BLaER1 treated with 17β-estradiol and CSF1 and Interleukin-3, amounts not matched to agents 10 nM and 100 nM (cell line): ENCODE measurements at regions not wholly inside any gene's neighbourhood (a gene's known extent, or its start where the extent isn't known, plus 50 kb on each side); places are given as distances from the start of the nearest gene placed in this dataset.

Experiments
- H3K27ac ChIP-seq, 11 experiments: shearing (Covaris generic); formaldehyde crosslinking; 2 replicates each; pipeline ENCODE4 v1.8.1; 2022
- H3K27me3 ChIP-seq, 11 experiments: shearing (Covaris generic); formaldehyde crosslinking; 2 replicates each; pipeline ENCODE4 v1.8.1; 2022
- H3K36me3 ChIP-seq, 11 experiments: shearing (Covaris generic); formaldehyde crosslinking; 2 replicates each; pipeline ENCODE4 v1.8.1; 2022
- H3K4me1 ChIP-seq, 10 experiments: shearing (Covaris generic); formaldehyde crosslinking; 2 replicates each; pipeline ENCODE4 v1.8.1; 2022
- H3K4me2 ChIP-seq, 11 experiments: shearing (Covaris generic); formaldehyde crosslinking; 2 replicates each; pipeline ENCODE4 v1.8.1; 2022
- H3K4me3 ChIP-seq, 10 experiments: shearing (Covaris generic); formaldehyde crosslinking; 2 replicates each; pipeline ENCODE4 v1.8.1; 2022
- H3K9ac ChIP-seq, 11 experiments: shearing (Covaris generic); formaldehyde crosslinking; 2 replicates each; pipeline ENCODE4 v1.8.1; 2022
- H3K9me3 ChIP-seq, 11 experiments: shearing (Covaris generic); formaldehyde crosslinking; replicated peaks in 1 of 11; 2 replicates each; pipeline ENCODE4 v1.8.1; 2022
- H4K20me1 ChIP-seq, 11 experiments: shearing (Covaris generic); formaldehyde crosslinking; 2 replicates each; pipeline ENCODE4 v1.8.1; 2022
- Cebpa-rat ChIP-seq, 11 experiments: shearing (Covaris generic); IDR thresholded peaks; 2 replicates each; pipeline ENCODE4 v1.8.1; 2022

DNA sequence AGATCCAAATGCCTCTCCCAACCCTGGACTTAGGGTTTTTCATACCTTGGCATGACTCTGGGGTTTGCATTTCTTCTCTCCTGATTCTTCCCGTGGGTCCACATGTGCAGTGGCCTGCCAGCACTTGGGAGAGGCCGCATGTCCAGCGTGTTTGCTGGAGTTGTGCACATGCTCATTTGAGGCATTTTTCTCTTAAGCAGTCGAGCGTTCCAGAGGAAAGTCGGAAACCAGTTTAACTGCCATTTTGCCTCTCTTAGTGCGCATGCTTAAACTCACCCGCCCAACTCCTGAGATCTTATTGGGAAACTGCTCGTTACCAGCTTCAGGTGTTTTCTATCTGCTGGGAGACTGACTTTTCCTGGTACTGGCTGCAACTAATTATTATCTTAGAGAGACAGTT lies 888.4 kb upstream of the PHF14 start:
- no peak overlapping the region for H3K4me3 ChIP-seq

GRCh38 chr7:10100572-10100971 lies 873.1 kb upstream of the PHF14 start:
- no peaks in the 10 kb centered on the region for H3K9me3 ChIP-seq
- no peak overlapping the region for H3K4me3 ChIP-seq
- no peaks in the 10 kb centered on the region for H3K4me1 ChIP-seq
- no peak overlapping the region for H3K9ac ChIP-seq
- no peaks in the 10 kb centered on the region for H3K36me3 ChIP-seq
- TF ChIP-seq Cebpa-rat (IDR thresholded peaks at IDR 0.05) = no peak
- no peaks in the 10 kb centered on the region for H3K27me3 ChIP-seq
- H4K20me1 ChIP-seq = no peaks in the 10 kb centered on the region
- no peak overlapping the region for H3K27ac ChIP-seq
- no peak overlapping the region for H3K4me2 ChIP-seq

More for the DNA sequence above, 888.4 kb upstream of the PHF14 start:
- no peaks in the 10 kb centered on the region for H4K20me1 ChIP-seq
- H3K36me3 ChIP-seq = no peaks in the 10 kb centered on the region
- H3K27me3 ChIP-seq = no peaks in the 10 kb centered on the region
- no peaks in the 10 kb centered on the region for H3K4me1 ChIP-seq
- no peak for TF ChIP-seq Cebpa-rat (IDR thresholded peaks at IDR 0.05)
- no peak overlapping the region for H3K9ac ChIP-seq
- H3K9me3 ChIP-seq = no peaks in the 10 kb centered on the region
- H3K27ac ChIP-seq = no peak overlapping the region
- no peak overlapping the region for H3K4me2 ChIP-seq

GRCh38 chr7:10101351-10101750 lies 872.3 kb upstream of the PHF14 start:
- H3K4me2 ChIP-seq = no peak overlapping the region

GRCh38 chr7:10104292-10104691 lies 869.4 kb upstream of the PHF14 start:
- Histone ChIP-seq H3K9ac (no peak overlapping the region), H3K4me2 (no peak overlapping the region), H3K9me3 (no peaks in the 10 kb centered on the region), H3K27ac (no peak overlapping the region), H3K4me1 (no peaks in the 10 kb centered on the region), H3K27me3 (no peaks in the 10 kb centered on the region), H3K36me3 (no peaks in the 10 kb centered on the region), H4K20me1 (no peaks in the 10 kb centered on the region), H3K4me3 (no peak overlapping the region)
- TF ChIP-seq Cebpa-rat (IDR thresholded peaks at IDR 0.05) = no peak

More at GRCh38 chr7:10101351-10101750, 872.3 kb upstream of the PHF14 start:
- TF ChIP-seq Cebpa-rat (IDR thresholded peaks at IDR 0.05) = no peak
- Histone ChIP-seq H3K4me1 (no peaks in the 10 kb centered on the region), H3K27ac (no peak overlapping the region), H3K9me3 (no peaks in the 10 kb centered on the region), H4K20me1 (no peaks in the 10 kb centered on the region), H3K4me3 (no peak overlapping the region), H3K9ac (no peak overlapping the region), H3K27me3 (no peaks in the 10 kb centered on the region), H3K36me3 (no peaks in the 10 kb centered on the region)

GRCh38 chr7:10106609-10107008 lies 867.1 kb upstream of the PHF14 start:
- no peak overlapping the region for H3K4me2 ChIP-seq
- no peak for TF ChIP-seq Cebpa-rat (IDR thresholded peaks at IDR 0.05)
- no peaks in the 10 kb centered on the region for H3K4me1 ChIP-seq
- no peaks in the 10 kb centered on the region for H3K27me3 ChIP-seq
- no peaks in the 10 kb centered on the region for H4K20me1 ChIP-seq
- H3K9me3 ChIP-seq = no peaks in the 10 kb centered on the region
- no peak overlapping the region for H3K9ac ChIP-seq
- no peak overlapping the region for H3K27ac ChIP-seq
- no peaks in the 10 kb centered on the region for H3K36me3 ChIP-seq
- H3K4me3 ChIP-seq = no peak overlapping the region

- no peak for TF ChIP-seq Cebpa-rat (IDR thresholded peaks at IDR 0.05)
- no peaks in the 10 kb centered on the region for H3K36me3 ChIP-seq
- H4K20me1 ChIP-seq = no peaks in the 10 kb centered on the region
- H3K4me3 ChIP-seq = no peak overlapping the region
- no peak overlapping the region for H3K9ac ChIP-seq
- no peaks in the 10 kb centered on the region for H3K27me3 ChIP-seq
- peaks cover 0 to 3% (median 0%) of the 10 kb centered on the region in 10 experiments; a peak in 1 of 20 replicates for H3K4me1 ChIP-seq
- no peak overlapping the region for H3K4me2 ChIP-seq
- no peak overlapping the region for H3K27ac ChIP-seq
- no peaks in the 10 kb centered on the region for H3K9me3 ChIP-seq
Measured at GRCh38 chr7:10116511-10116910, 857.2 kb upstream of the PHF14 start.

DNA sequence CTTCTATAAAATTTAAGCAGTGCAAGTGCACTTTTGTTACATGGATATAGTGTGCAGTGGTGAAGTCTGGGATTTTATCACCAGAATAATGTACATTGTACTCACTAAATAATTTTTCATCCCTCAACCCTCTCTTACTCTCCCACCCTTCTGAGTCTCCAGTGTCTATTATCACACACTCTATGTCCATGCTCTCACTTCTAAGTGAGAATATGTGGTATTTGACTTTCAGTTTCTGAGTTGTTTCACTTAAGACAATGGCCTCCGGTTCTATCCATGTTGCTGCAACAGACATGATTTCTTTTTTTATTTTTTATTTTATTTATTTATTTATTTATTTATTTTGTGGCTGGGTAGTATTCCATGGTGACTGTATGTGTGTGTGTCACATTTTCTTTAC lies 855.9 kb upstream of the PHF14 start:
- H3K9me3 ChIP-seq = no peaks in the 10 kb centered on the region
- no peaks in the 10 kb centered on the region for H3K36me3 ChIP-seq
- no peak overlapping the region for H3K4me2 ChIP-seq
- no peaks in the 10 kb centered on the region for H3K27me3 ChIP-seq
- H3K4me1 ChIP-seq = peaks cover 0 to 6% (median 0%) of the 10 kb centered on the region in 10 experiments; a peak in 2 of 20 replicates
- no peak overlapping the region for H3K4me3 ChIP-seq
- no peak overlapping the region for H3K27ac ChIP-seq
- no peaks in the 10 kb centered on the region for H4K20me1 ChIP-seq
- H3K9ac ChIP-seq = no peak overlapping the region
- no peak for TF ChIP-seq Cebpa-rat (IDR thresholded peaks at IDR 0.05)

DNA sequence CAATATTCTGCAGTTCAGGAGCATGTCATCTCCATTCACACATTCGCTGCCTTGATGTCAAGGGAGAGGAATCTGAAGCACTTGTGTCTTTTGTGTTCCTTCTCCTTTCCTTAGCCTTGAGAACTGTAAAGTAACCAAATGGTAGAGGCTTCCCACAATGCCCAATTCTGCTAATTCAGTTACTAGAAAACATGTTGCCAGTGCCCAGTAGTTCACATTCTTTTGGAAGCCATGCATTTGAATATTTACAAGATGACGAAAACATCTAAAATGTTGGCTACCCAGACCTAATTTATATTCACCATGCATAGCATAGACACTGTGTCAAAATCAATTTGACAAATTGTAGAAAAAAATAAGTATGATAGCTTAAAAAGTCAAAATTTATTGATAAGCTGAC lies 852.7 kb upstream of the PHF14 start:
- TF ChIP-seq Cebpa-rat (IDR thresholded peaks at IDR 0.05) = no peak
- H3K4me1 ChIP-seq = peaks cover 0 to 9% (median 0%) of the 10 kb centered on the region in 10 experiments; a peak in 2 of 20 replicates
- no peak overlapping the region for H3K4me3 ChIP-seq
- H3K27ac ChIP-seq = no peak overlapping the region
- H3K9me3 ChIP-seq = no peaks in the 10 kb centered on the region
- H3K4me2 ChIP-seq = no peak overlapping the region
- H4K20me1 ChIP-seq = no peaks in the 10 kb centered on the region
- H3K36me3 ChIP-seq = no peaks in the 10 kb centered on the region
- H3K9ac ChIP-seq = no peak overlapping the region
- H3K27me3 ChIP-seq = no peaks in the 10 kb centered on the region

GRCh38 chr7:10121631-10122030 lies 852.0 kb upstream of the PHF14 start:
- no peak overlapping the region for H3K27ac ChIP-seq

DNA sequence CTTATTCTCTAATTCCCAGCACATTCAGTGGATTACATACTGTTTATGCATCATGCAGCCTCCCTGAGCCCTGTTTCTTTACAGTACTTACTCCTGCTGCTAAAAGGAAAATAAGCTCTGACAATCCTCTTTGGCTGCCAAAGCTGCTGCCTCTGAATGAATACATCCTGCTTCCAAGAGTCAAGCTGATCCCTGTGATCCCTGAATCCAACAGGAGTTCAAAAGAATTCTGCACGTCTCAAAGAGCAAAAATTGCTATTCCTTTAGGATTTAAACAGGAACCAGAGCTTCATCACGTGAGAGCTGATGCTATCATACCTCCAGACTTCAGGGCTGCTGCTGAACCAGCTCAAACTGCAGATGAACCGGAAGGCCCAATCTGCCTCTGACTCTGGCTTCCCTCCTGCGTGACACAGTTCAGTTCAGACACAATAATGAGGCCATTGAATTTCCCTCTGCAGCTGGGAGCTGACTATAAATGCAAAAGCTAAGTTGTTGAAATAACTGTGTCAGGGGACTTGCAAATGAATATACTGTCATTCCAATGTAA lies 851.0 kb upstream of the PHF14 start:
- H3K27ac ChIP-seq = no peak overlapping the region
- H3K27me3 ChIP-seq = no peaks in the 10 kb centered on the region
- peaks cover 0 to 9% (median 0%) of the 10 kb centered on the region in 10 experiments; a peak in 2 of 20 replicates for H3K4me1 ChIP-seq
- no peaks in the 10 kb centered on the region for H4K20me1 ChIP-seq
- no peaks in the 10 kb centered on the region for H3K9me3 ChIP-seq
- H3K4me2 ChIP-seq = no peak overlapping the region
- TF ChIP-seq Cebpa-rat (IDR thresholded peaks at IDR 0.05) = no peak
- H3K4me3 ChIP-seq = no peak overlapping the region
- H3K36me3 ChIP-seq = no peaks in the 10 kb centered on the region
- no peak overlapping the region for H3K9ac ChIP-seq

More at GRCh38 chr7:10121631-10122030, 852.0 kb upstream of the PHF14 start:
- Histone ChIP-seq H4K20me1 (no peaks in the 10 kb centered on the region), H3K9me3 (no peaks in the 10 kb centered on the region), H3K27me3 (no peaks in the 10 kb centered on the region), H3K9ac (no peak overlapping the region), H3K36me3 (no peaks in the 10 kb centered on the region), H3K4me3 (no peak overlapping the region), H3K4me2 (no peak overlapping the region), H3K4me1 (peaks cover 0 to 9% (median 0%) of the 10 kb centered on the region in 10 experiments; a peak in 2 of 20 replicates)
- TF ChIP-seq Cebpa-rat (IDR thresholded peaks at IDR 0.05) = no peak
